ENCODE measurements at regions not wholly inside any gene's neighbourhood (a gene's known extent, or its start where the extent isn't known, plus 50 kb on each side); places are given as distances from the start of the nearest gene placed in this dataset.

DNA sequence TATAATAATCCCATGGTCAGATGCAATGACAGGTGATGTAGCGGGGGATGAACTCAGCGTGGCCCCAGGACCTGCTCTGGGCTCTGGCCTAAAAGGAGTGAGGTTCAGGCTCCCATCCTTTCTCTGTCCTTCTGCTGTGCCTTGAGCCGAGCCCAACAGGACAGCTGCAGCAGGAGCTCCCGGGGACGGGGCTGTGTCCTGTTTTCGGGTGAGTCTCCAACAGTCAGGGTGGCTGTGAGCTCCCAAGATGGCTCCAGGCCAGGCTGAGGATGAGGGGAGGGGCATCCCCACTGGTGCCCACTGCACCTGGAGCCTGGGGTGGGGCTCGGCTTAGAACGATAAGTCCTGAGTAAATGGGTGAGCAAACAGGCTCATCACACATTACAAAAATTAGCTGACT lies 1385.0 kb downstream of the BRD1 start:
- H3K27me3 ChIP-seq (ENCODE audit: insufficient read depth): no peaks in the 10 kb centered on the region
- no peaks in the 10 kb centered on the region; the same call in 1 of the 2 replicates for H3K36me3 ChIP-seq (ENCODE audit: insufficient read depth)
- DNase-seq (ENCODE audit: low spot score) (no peak), ATAC-seq (no peak)
- no peaks in the 10 kb centered on the region; the same call in 2 of the 3 replicates for H3K9me3 Mint-ChIP-seq
- no peak overlapping the region for H2AFZ ChIP-seq
- no peaks in the 10 kb centered on the region for H3K79me2 ChIP-seq (replicated peaks; ENCODE audit: insufficient read depth)
- H3K4me2 ChIP-seq: no peak overlapping the region
- no peaks in the 10 kb centered on the region for H3K9me2 ChIP-seq (ENCODE audit: insufficient read depth)
- no peaks in the 10 kb centered on the region for H3K36me3 Mint-ChIP-seq (ENCODE audit: low read depth)
- no peaks in the 10 kb centered on the region for H3F3A ChIP-seq (replicated peaks; ENCODE audit: low read depth)
- H3K4me3 ChIP-seq: no peak overlapping the region
- H3K27ac Mint-ChIP-seq: no peak overlapping the region
- TF ChIP-seq, protein P1, sequence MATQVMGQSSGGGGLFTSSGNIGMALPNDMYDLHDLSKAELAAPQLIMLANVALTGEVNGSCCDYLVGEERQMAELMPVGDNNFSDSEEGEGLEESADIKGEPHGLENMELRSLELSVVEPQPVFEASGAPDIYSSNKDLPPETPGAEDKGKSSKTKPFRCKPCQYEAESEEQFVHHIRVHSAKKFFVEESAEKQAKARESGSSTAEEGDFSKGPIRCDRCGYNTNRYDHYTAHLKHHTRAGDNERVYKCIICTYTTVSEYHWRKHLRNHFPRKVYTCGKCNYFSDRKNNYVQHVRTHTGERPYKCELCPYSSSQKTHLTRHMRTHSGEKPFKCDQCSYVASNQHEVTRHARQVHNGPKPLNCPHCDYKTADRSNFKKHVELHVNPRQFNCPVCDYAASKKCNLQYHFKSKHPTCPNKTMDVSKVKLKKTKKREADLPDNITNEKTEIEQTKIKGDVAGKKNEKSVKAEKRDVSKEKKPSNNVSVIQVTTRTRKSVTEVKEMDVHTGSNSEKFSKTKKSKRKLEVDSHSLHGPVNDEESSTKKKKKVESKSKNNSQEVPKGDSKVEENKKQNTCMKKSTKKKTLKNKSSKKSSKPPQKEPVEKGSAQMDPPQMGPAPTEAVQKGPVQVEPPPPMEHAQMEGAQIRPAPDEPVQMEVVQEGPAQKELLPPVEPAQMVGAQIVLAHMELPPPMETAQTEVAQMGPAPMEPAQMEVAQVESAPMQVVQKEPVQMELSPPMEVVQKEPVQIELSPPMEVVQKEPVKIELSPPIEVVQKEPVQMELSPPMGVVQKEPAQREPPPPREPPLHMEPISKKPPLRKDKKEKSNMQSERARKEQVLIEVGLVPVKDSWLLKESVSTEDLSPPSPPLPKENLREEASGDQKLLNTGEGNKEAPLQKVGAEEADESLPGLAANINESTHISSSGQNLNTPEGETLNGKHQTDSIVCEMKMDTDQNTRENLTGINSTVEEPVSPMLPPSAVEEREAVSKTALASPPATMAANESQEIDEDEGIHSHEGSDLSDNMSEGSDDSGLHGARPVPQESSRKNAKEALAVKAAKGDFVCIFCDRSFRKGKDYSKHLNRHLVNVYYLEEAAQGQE (IDR thresholded peaks at IDR 0.05; ENCODE audit: unreplicated experiment): no peak
- TF ChIP-seq ZNF331 (CRISPR knock-in tag; IDR thresholded peaks at IDR 0.05; ENCODE audit: low read depth) (no peak), CREB1 (CRISPR knock-in tag; IDR thresholded peaks at IDR 0.05; ENCODE audit: low read depth) (no peak), EZH2 (IDR thresholded peaks at IDR 0.05; ENCODE audit: low read depth, unreplicated experiment) (no peak), EZH2phosphoT487 (IDR thresholded peaks at IDR 0.05; ENCODE audit: unreplicated experiment) (no peak), JUNB (IDR thresholded peaks at IDR 0.05; ENCODE audit: unreplicated experiment) (no peak), POLR2AphosphoS5 (IDR thresholded peaks at IDR 0.05; ENCODE audit: low read depth) (no peak), ZNF114 (CRISPR knock-in tag; IDR thresholded peaks at IDR 0.05) (no peak), STAT1 (IDR thresholded peaks at IDR 0.05; ENCODE audit: unreplicated experiment) (no peak), NANOG (IDR thresholded peaks at IDR 0.05; ENCODE audit: borderline replicate concordance) (no peak)
- TF ChIP-seq, protein P2, sequence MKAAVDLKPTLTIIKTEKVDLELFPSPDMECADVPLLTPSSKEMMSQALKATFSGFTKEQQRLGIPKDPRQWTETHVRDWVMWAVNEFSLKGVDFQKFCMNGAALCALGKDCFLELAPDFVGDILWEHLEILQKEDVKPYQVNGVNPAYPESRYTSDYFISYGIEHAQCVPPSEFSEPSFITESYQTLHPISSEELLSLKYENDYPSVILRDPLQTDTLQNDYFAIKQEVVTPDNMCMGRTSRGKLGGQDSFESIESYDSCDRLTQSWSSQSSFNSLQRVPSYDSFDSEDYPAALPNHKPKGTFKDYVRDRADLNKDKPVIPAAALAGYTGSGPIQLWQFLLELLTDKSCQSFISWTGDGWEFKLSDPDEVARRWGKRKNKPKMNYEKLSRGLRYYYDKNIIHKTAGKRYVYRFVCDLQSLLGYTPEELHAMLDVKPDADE (IDR thresholded peaks at IDR 0.05): no peak
- TF ChIP-seq, protein P3, sequence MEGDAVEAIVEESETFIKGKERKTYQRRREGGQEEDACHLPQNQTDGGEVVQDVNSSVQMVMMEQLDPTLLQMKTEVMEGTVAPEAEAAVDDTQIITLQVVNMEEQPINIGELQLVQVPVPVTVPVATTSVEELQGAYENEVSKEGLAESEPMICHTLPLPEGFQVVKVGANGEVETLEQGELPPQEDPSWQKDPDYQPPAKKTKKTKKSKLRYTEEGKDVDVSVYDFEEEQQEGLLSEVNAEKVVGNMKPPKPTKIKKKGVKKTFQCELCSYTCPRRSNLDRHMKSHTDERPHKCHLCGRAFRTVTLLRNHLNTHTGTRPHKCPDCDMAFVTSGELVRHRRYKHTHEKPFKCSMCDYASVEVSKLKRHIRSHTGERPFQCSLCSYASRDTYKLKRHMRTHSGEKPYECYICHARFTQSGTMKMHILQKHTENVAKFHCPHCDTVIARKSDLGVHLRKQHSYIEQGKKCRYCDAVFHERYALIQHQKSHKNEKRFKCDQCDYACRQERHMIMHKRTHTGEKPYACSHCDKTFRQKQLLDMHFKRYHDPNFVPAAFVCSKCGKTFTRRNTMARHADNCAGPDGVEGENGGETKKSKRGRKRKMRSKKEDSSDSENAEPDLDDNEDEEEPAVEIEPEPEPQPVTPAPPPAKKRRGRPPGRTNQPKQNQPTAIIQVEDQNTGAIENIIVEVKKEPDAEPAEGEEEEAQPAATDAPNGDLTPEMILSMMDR (conservative IDR thresholded peaks at IDR 0.05; ENCODE audit: low read depth in 2 of 2): no peak
- TF ChIP-seq, protein P4, sequence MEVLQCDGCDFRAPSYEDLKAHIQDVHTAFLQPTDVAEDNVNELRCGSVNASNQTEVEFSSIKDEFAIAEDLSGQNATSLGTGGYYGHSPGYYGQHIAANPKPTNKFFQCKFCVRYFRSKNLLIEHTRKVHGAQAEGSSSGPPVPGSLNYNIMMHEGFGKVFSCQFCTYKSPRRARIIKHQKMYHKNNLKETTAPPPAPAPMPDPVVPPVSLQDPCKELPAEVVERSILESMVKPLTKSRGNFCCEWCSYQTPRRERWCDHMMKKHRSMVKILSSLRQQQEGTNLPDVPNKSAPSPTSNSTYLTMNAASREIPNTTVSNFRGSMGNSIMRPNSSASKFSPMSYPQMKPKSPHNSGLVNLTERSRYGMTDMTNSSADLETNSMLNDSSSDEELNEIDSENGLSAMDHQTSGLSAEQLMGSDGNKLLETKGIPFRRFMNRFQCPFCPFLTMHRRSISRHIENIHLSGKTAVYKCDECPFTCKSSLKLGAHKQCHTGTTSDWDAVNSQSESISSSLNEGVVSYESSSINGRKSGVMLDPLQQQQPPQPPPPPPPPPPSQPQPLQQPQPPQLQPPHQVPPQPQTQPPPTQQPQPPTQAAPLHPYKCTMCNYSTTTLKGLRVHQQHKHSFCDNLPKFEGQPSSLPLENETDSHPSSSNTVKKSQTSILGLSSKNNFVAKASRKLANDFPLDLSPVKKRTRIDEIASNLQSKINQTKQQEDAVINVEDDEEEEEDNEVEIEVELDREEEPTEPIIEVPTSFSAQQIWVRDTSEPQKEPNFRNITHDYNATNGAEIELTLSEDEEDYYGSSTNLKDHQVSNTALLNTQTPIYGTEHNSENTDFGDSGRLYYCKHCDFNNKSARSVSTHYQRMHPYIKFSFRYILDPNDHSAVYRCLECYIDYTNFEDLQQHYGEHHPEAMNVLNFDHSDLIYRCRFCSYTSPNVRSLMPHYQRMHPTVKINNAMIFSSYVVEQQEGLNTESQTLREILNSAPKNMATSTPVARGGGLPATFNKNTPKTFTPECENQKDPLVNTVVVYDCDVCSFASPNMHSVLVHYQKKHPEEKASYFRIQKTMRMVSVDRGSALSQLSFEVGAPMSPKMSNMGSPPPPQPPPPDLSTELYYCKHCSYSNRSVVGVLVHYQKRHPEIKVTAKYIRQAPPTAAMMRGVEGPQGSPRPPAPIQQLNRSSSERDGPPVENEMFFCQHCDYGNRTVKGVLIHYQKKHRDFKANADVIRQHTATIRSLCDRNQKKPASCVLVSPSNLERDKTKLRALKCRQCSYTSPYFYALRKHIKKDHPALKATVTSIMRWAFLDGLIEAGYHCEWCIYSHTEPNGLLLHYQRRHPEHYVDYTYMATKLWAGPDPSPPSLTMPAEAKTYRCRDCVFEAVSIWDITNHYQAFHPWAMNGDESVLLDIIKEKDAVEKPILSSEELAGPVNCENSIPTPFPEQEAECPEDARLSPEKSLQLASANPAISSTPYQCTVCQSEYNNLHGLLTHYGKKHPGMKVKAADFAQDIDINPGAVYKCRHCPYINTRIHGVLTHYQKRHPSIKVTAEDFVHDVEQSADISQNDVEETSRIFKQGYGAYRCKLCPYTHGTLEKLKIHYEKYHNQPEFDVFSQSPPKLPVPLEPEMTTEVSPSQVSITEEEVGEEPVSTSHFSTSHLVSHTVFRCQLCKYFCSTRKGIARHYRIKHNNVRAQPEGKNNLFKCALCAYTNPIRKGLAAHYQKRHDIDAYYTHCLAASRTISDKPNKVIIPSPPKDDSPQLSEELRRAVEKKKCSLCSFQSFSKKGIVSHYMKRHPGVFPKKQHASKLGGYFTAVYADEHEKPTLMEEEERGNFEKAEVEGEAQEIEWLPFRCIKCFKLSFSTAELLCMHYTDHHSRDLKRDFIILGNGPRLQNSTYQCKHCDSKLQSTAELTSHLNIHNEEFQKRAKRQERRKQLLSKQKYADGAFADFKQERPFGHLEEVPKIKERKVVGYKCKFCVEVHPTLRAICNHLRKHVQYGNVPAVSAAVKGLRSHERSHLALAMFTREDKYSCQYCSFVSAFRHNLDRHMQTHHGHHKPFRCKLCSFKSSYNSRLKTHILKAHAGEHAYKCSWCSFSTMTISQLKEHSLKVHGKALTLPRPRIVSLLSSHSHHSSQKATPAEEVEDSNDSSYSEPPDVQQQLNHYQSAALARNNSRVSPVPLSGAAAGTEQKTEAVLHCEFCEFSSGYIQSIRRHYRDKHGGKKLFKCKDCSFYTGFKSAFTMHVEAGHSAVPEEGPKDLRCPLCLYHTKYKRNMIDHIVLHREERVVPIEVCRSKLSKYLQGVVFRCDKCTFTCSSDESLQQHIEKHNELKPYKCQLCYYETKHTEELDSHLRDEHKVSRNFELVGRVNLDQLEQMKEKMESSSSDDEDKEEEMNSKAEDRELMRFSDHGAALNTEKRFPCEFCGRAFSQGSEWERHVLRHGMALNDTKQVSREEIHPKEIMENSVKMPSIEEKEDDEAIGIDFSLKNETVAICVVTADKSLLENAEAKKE (CRISPR knock-in tag; IDR thresholded peaks at IDR 0.05): no peak
- peaks cover 2% of the 10 kb centered on the region for H3K27me3 Mint-ChIP-seq (ENCODE audit: insufficient read depth, low read depth, poor library complexity)
- H4K20me1 ChIP-seq (replicated peaks; ENCODE audit: insufficient read depth): no peaks in the 10 kb centered on the region
- H3K4me3 Mint-ChIP-seq: no peak overlapping the region
- H3K27ac ChIP-seq (ENCODE audit: low read depth): no peak overlapping the region
- H3K4me1 Mint-ChIP-seq: no peaks in the 10 kb centered on the region
- no peaks in the 10 kb centered on the region for H3K4me1 ChIP-seq (ENCODE audit: insufficient read depth)

All from GM23338 (cell line).